ENCODE measurements at regions not wholly inside any gene's neighbourhood (a gene's known extent, or its start where the extent isn't known, plus 50 kb on each side); places are given as distances from the start of the nearest gene placed in this dataset.

DNA sequence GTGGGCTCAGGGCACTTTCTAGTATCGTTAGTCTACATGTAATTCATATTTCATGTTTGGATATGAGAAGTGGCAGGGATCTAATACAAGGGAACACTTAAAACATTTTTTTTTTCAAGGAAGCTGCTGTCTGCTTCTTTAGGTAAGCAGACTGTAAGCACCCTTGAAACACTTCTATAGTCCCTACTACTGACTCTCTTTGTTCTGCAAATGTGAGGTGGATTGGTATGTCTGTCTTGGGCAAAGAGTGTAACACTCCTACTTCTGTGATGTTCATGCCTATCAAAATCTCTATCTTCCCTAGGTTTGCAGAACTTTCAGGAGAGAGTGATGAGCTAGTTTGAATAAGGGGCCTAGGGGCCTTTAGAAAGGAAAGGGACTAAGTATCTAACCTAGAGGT, 93.9 kb downstream of the ZNF330 start:
- TF ChIP-seq CTCF (IDR thresholded peaks at IDR 0.05) (no peak), EP300 (IDR thresholded peaks at IDR 0.05; ENCODE audit: low read depth) (no peak)
